HG02840 (cell line): ENCODE measurements at regions not wholly inside any gene's neighbourhood (a gene's known extent, or its start where the extent isn't known, plus 50 kb on each side); places are given as distances from the start of the nearest gene placed in this dataset.
"Not testable (repeated sequence)": the region's sequence is repeated elsewhere in the genome, so short reads cannot be mapped to it uniquely, and the experiment has no call there.

Experiments
- ATAC-seq: cut with Tn5 transposase; IDR thresholded peaks from one replicate; pipeline ENCODE4 v1.9.1; 2021; ENCODE audit warnings: mild to moderate bottlenecking, moderate library complexity, moderate number of reproducible peaks; ENCODE audit not compliant: unreplicated experiment, low FRiP score

GRCh38 chr12:66768293-66768692 is 89.4 kb upstream of the GRIP1 start:
- ATAC-seq = no peak

GRCh38 chr12:66774929-66775328 is 96.1 kb upstream of the GRIP1 start:
- ATAC-seq = no peak

GRCh38 chr12:66775871-66776270 is 97.0 kb upstream of the GRIP1 start:
- ATAC-seq = no peak

- ATAC-seq = peak; percentile 69
Measured at GRCh38 chr12:66776974-66777373, 98.1 kb upstream of the GRIP1 start.

GRCh38 chr12:66779466-66779865 is 100.6 kb upstream of the GRIP1 start:
- no peak for ATAC-seq

GRCh38 chr12:66786531-66787308 is 107.8 kb upstream of the GRIP1 start:
- no peak for ATAC-seq

- no peak for ATAC-seq
Measured at GRCh38 chr12:66799551-66799950, 120.7 kb upstream of the GRIP1 start.

GRCh38 chr12:66800046-66800445 is 121.2 kb upstream of the GRIP1 start:
- ATAC-seq = no peak

GRCh38 chr12:66803930-66804329 is 125.1 kb upstream of the GRIP1 start:
- ATAC-seq = no peak

GRCh38 chr12:66804563-66804974 is 125.7 kb upstream of the GRIP1 start:
- no peak for ATAC-seq

- ATAC-seq = no peak
Measured at GRCh38 chr12:66808606-66809005, 129.7 kb upstream of the GRIP1 start.

GRCh38 chr12:66813137-66813892 is 134.4 kb upstream of the GRIP1 start:
- ATAC-seq = no peak

- no peak for ATAC-seq
Measured at GRCh38 chr12:66819587-66819986, 140.7 kb upstream of the GRIP1 start.

GRCh38 chr12:66822961-66823360 is 144.1 kb upstream of the GRIP1 start:
- ATAC-seq = no peak

GRCh38 chr12:66823857-66824570 is 145.1 kb upstream of the GRIP1 start:
- no peak for ATAC-seq

- ATAC-seq = not testable (repeated sequence)
Measured at GRCh38 chr12:66825921-66826320, 147.0 kb upstream of the GRIP1 start.

GRCh38 chr12:66829660-66830325 is 150.9 kb upstream of the GRIP1 start:
- ATAC-seq = no peak

- ATAC-seq = no peak
Measured at GRCh38 chr12:66831495-66831894, 152.6 kb upstream of the GRIP1 start.

GRCh38 chr12:66832997-66833396 is 154.1 kb upstream of the GRIP1 start:
- no peak for ATAC-seq

GRCh38 chr12:66836623-66837310 is 157.9 kb upstream of the GRIP1 start:
- ATAC-seq = no peak
